H1 (cell line): ENCODE measurements at regions not wholly inside any gene's neighbourhood (a gene's known extent, or its start where the extent isn't known, plus 50 kb on each side); places are given as distances from the start of the nearest gene placed in this dataset.

Experiments
- CTCF ChIA-PET: fragments of 300-600 bp; sonication (Branson Sonifier 250); formaldehyde crosslinking; loops from one replicate; lab custom pipeline; 2021; ENCODE audit not compliant: partially characterized antibody; lab: Charles Lee
- POLR2A ChIA-PET: fragments of 300-600 bp; sonication (Branson Sonifier 250); formaldehyde crosslinking; loops from one replicate; lab custom pipeline; 2021; ENCODE audit warnings: inconsistent platforms; ENCODE audit not compliant: partially characterized antibody; lab: Charles Lee
- DNase-seq, 2 experiments: peaks; one replicate each; pipeline versions ENCODE4 v3.0.0 to v3.0.0-alpha.2; 2010 to 2022; ENCODE audit warnings: low spot score in 2 of 2, low read depth in 1 of 2, mixed read lengths in 1 of 2
- FAIRE-seq: peaks from 2 replicates; lab custom pipeline; 2011; peaks lifted over from hg19 to GRCh38; lab: Jason Lieb, UNC
- H2AFZ ChIP-seq: 2 replicates; pipeline ENCODE4 v1.8.1; 2012; ENCODE audit warnings: low read length, inconsistent platforms
- H2AK5ac ChIP-seq: 2 replicates; pipeline ENCODE4 v1.6.1; 2013; ENCODE audit warnings: low read depth, low read length
- H2BK120ac ChIP-seq: replicated peaks from 2 replicates; pipeline ENCODE3; 2013; ENCODE audit warnings: low read depth, low read length, inconsistent platforms
- H2BK12ac ChIP-seq: 2 replicates; pipeline ENCODE4 v1.6.1; 2013; ENCODE audit warnings: low read depth, low read length
- H2BK15ac ChIP-seq: 2 replicates; pipeline ENCODE4 v1.6.1; 2013; ENCODE audit warnings: low read length
- H2BK20ac ChIP-seq: 2 replicates; pipeline ENCODE4 v1.6.1; 2013; ENCODE audit warnings: low read length
- H2BK5ac ChIP-seq: 2 replicates; pipeline ENCODE4 v1.6.1; 2013; ENCODE audit warnings: low read depth, low read length
- H3K14ac ChIP-seq: 2 replicates; pipeline ENCODE4 v1.6.1; 2013; ENCODE audit warnings: inconsistent platforms; ENCODE audit not compliant: insufficient read length
- H3K18ac ChIP-seq: 2 replicates; pipeline ENCODE4 v1.6.1; 2013; ENCODE audit warnings: low read length; ENCODE audit errors: extremely low read depth
- H3K23ac ChIP-seq: 2 replicates; pipeline ENCODE4 v1.6.1; 2013; ENCODE audit warnings: inconsistent platforms; ENCODE audit not compliant: insufficient read length
- H3K23me2 ChIP-seq: 2 replicates; pipeline ENCODE4 v1.6.1; 2013; ENCODE audit warnings: low read depth, low read length
- H3K27ac ChIP-seq: 2 replicates; pipeline ENCODE4 v1.6.1; 2011; ENCODE audit warnings: low read depth, low read length, inconsistent platforms
- H3K27me3 ChIP-seq, 4 experiments: replicated peaks in 1 of 4; 1 replicate in 1 of 4; 2 replicates in 3 of 4; pipeline versions ENCODE4 v1.6.1 to v1.8.1; 2011 to 2013; ENCODE audit warnings: low read length in 3 of 4, mild to moderate bottlenecking in 3 of 4, inconsistent platforms in 2 of 4, mixed read lengths in 2 of 4, moderate library complexity in 1 of 4; ENCODE audit not compliant: control insufficient read depth in 3 of 4, insufficient read depth in 3 of 4; ENCODE audit errors: extremely low read depth in 1 of 4
- H3K36me3 ChIP-seq, 4 experiments: 2 replicates each; pipeline versions ENCODE4 v1.6.1 to v1.8.1; 2011 to 2013; ENCODE audit warnings: mild to moderate bottlenecking in 4 of 4, low read length in 3 of 4, moderate library complexity in 2 of 4, control low read depth in 1 of 4, inconsistent platforms in 1 of 4; ENCODE audit not compliant: insufficient read depth in 4 of 4, control insufficient read depth in 2 of 4
- H3K4ac ChIP-seq: replicated peaks from 2 replicates; pipeline ENCODE3; 2013; ENCODE audit warnings: low read length, low read depth, mixed read lengths, inconsistent platforms; ENCODE audit not compliant: insufficient read length
- H3K4me1 ChIP-seq, 4 experiments: replicated peaks in 1 of 4; 1 replicate in 1 of 4; 2 replicates in 3 of 4; pipeline versions ENCODE4 v1.6.1 to v1.8.1; 2011 to 2013; ENCODE audit warnings: low read length in 3 of 4, inconsistent platforms in 2 of 4, mixed read lengths in 1 of 4; ENCODE audit not compliant: insufficient read depth in 4 of 4, control insufficient read depth in 3 of 4
- H3K4me2 ChIP-seq, 2 experiments: 2 replicates each; pipeline versions ENCODE4 v1.6.1 to v1.8.1; 2011 to 2013; ENCODE audit warnings: low read depth in 2 of 2, low read length in 2 of 2, control low read depth in 1 of 2, inconsistent platforms in 1 of 2, mild to moderate bottlenecking in 1 of 2; ENCODE audit not compliant: insufficient read depth in 1 of 2
- H3K4me3 ChIP-seq, 4 experiments: fragments of 200-600, 300-600 bp in 1 of 4; sonication (generic), shearing (Covaris generic), sonication (Bioruptor Twin) in 1 of 4; 2 replicates each; pipeline versions ENCODE4 v1.5.1 to v1.8.1; 2011 to 2016; ENCODE audit warnings: low read length in 4 of 4, low read depth in 3 of 4, control low read depth in 2 of 4, inconsistent platforms in 2 of 4, mild to moderate bottlenecking in 2 of 4, mixed read lengths in 1 of 4, moderate library complexity in 1 of 4; ENCODE audit not compliant: insufficient read depth in 2 of 4; ENCODE audit errors: extremely low read depth in 1 of 4
- H3K56ac ChIP-seq: replicated peaks from 2 replicates; pipeline ENCODE3; 2013; ENCODE audit warnings: low read depth, mild to moderate bottlenecking, mixed read lengths, low read length, inconsistent platforms; ENCODE audit not compliant: insufficient read length
- H3K79me1 ChIP-seq: 2 replicates; pipeline ENCODE4 v1.6.1; 2013; ENCODE audit warnings: low read depth, low read length, control low read depth
- H3K79me2 ChIP-seq, 2 experiments: 2 replicates each; pipeline versions ENCODE4 v1.6.1 to v1.8.1; 2012 to 2013; ENCODE audit warnings: low read length in 2 of 2, mild to moderate bottlenecking in 2 of 2, inconsistent platforms in 1 of 2; ENCODE audit not compliant: insufficient read depth in 2 of 2, control insufficient read depth in 1 of 2
- H3K9ac ChIP-seq, 4 experiments: replicated peaks in 1 of 4; 1 replicate in 1 of 4; 2 replicates in 3 of 4; pipeline versions ENCODE4 v1.6.1 to v1.8.1; 2011 to 2013; ENCODE audit warnings: low read depth in 3 of 4, low read length in 3 of 4, control low read depth in 2 of 4, mild to moderate bottlenecking in 2 of 4, moderate library complexity in 2 of 4, inconsistent platforms in 1 of 4; ENCODE audit errors: extremely low read depth in 1 of 4
- H3K9me3 ChIP-seq, 2 experiments: 2 replicates each; pipeline versions ENCODE4 v1.6.1 to v1.8.1; 2012 to 2013; ENCODE audit warnings: mild to moderate bottlenecking in 2 of 2, moderate library complexity in 2 of 2, control low read depth in 1 of 2, inconsistent platforms in 1 of 2, low read depth in 1 of 2, low read length in 1 of 2, mixed read lengths in 1 of 2; ENCODE audit not compliant: insufficient read depth in 2 of 2
- H4K20me1 ChIP-seq, 2 experiments: replicated peaks in 1 of 2; 2 replicates each; pipeline versions ENCODE3 to v1.8.1; 2011 to 2013; ENCODE audit warnings: inconsistent platforms in 2 of 2, low read length in 2 of 2, mild to moderate bottlenecking in 1 of 2; ENCODE audit not compliant: insufficient read depth in 2 of 2, control insufficient read depth in 1 of 2
- H4K5ac ChIP-seq: 2 replicates; pipeline ENCODE4 v1.6.1; 2013; ENCODE audit warnings: low read length, low read depth, mixed read lengths, inconsistent platforms; ENCODE audit not compliant: insufficient read length
- H4K8ac ChIP-seq: 2 replicates; pipeline ENCODE4 v1.8.0; 2013; ENCODE audit warnings: mild to moderate bottlenecking, moderate library complexity, low read length, inconsistent platforms; ENCODE audit not compliant: insufficient read depth; ENCODE audit errors: extremely low read depth
- H4K91ac ChIP-seq: replicated peaks from 2 replicates; pipeline ENCODE3; 2013; ENCODE audit warnings: low read length, mixed read lengths, inconsistent platforms; ENCODE audit not compliant: insufficient read length
- CBX8 ChIP-seq: fragments of 300-800, 300-1000 bp; sonication (generic); IDR thresholded peaks from 2 replicates; pipeline ENCODE4 v1.7.1; 2016; ENCODE audit warnings: low read depth, low read length, borderline replicate concordance
- CHD2 ChIP-seq: IDR thresholded peaks from 2 replicates; pipeline ENCODE4 v1.6.1; 2012; ENCODE audit warnings: low read length, improper control_type of control experiment
- GABPA ChIP-seq: IDR thresholded peaks from 2 replicates; pipeline ENCODE4 v1.6.1; 2011; ENCODE audit warnings: mild to moderate bottlenecking, low read length, moderate library complexity, borderline replicate concordance; ENCODE audit not compliant: insufficient read depth
- GTF2F1 ChIP-seq: IDR thresholded peaks from 2 replicates; pipeline ENCODE4 v1.6.1; 2012; ENCODE audit warnings: low read depth, low read length, improper control_type of control experiment, borderline replicate concordance
- NANOG ChIP-seq: IDR thresholded peaks from 2 replicates; pipeline ENCODE4 v1.6.1; 2011; ENCODE audit warnings: low read length, low read depth, mild to moderate bottlenecking, inconsistent platforms; ENCODE audit not compliant: insufficient read depth, poor library complexity, severe bottlenecking
- NRF1 ChIP-seq: IDR thresholded peaks from 2 replicates; pipeline ENCODE4 v1.6.1; 2011; ENCODE audit warnings: mild to moderate bottlenecking, low read depth, low read length, improper control_type of control experiment
- POU5F1 ChIP-seq: IDR thresholded peaks from 2 replicates; pipeline ENCODE4 v1.6.1; 2011; ENCODE audit warnings: low read depth, mild to moderate bottlenecking, low read length, moderate library complexity
- RAD21 ChIP-seq, 2 experiments: IDR thresholded peaks in 1 of 2; conservative IDR thresholded peaks in 1 of 2; 2 replicates each; pipeline ENCODE4 v1.6.1; 2011; ENCODE audit warnings: low read depth in 2 of 2, low read length in 2 of 2, improper control_type of control experiment in 1 of 2, inconsistent platforms in 1 of 2, mild to moderate bottlenecking in 1 of 2, moderate library complexity in 1 of 2
- SIRT6 ChIP-seq: IDR thresholded peaks from one replicate; pipeline ENCODE4 v1.7.1; 2012; ENCODE audit warnings: low read length, inconsistent platforms
- TF ChIP-seq, protein P1 (sequence below): IDR thresholded peaks from 2 replicates; pipeline ENCODE4 v1.6.1; 2012; ENCODE audit warnings: inconsistent platforms
- TF ChIP-seq, protein P2 (sequence below): IDR thresholded peaks from 2 replicates; pipeline ENCODE4 v1.6.1; 2011; ENCODE audit warnings: low read depth, mild to moderate bottlenecking, low read length; ENCODE audit not compliant: insufficient read depth

GRCh38 chr18:55119016-55119415, 159.8 kb upstream of the CCDC68 start:
- no peaks in the 10 kb centered on the region for H3K79me1 ChIP-seq
- H4K20me1 ChIP-seq: no peaks in the 10 kb centered on the region
- no peak overlapping the region for H3K14ac ChIP-seq
- ChIA-PET CTCF (no interaction called here), POLR2A (no interaction called here)
- H3K9ac ChIP-seq: no peak overlapping the region
- no peaks in the 10 kb centered on the region for H3K36me3 ChIP-seq
- no peaks in the 10 kb centered on the region for H3K27me3 ChIP-seq
- no peak for TF ChIP-seq NANOG
- no peak for TF ChIP-seq POU5F1
- TF ChIP-seq CBX8: no peak
- no peak for TF ChIP-seq RAD21 (IDR thresholded peaks at IDR 0.05 in 1 of 2, conservative IDR thresholded peaks at IDR 0.05 in 1 of 2; ENCODE audit: low read depth in 2 of 2, low read length in 2 of 2)
- no peak for TF ChIP-seq NRF1
- TF ChIP-seq, protein P1, sequence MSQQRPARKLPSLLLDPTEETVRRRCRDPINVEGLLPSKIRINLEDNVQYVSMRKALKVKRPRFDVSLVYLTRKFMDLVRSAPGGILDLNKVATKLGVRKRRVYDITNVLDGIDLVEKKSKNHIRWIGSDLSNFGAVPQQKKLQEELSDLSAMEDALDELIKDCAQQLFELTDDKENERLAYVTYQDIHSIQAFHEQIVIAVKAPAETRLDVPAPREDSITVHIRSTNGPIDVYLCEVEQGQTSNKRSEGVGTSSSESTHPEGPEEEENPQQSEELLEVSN: no peak
- no peak for TF ChIP-seq SIRT6
- TF ChIP-seq, protein P2, sequence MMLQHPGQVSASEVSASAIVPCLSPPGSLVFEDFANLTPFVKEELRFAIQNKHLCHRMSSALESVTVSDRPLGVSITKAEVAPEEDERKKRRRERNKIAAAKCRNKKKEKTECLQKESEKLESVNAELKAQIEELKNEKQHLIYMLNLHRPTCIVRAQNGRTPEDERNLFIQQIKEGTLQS: no peak
- no peak for TF ChIP-seq GTF2F1
- no peak for TF ChIP-seq GABPA
- no peak for TF ChIP-seq CHD2
- no peak overlapping the region for H2BK5ac ChIP-seq
- H3K23ac ChIP-seq: no peak overlapping the region
- H4K5ac ChIP-seq: no peak overlapping the region
- no peak overlapping the region for H2BK15ac ChIP-seq
- H3K9me3 ChIP-seq: no peaks in the 10 kb centered on the region
- FAIRE-seq (no peak), DNase-seq (no peak)
- no peak overlapping the region for H3K27ac ChIP-seq
- no peaks in the 10 kb centered on the region for H3K79me2 ChIP-seq
- no peak overlapping the region for H2AFZ ChIP-seq
- H3K4me1 ChIP-seq: no peaks in the 10 kb centered on the region
- no peak overlapping the region for H3K4me2 ChIP-seq
- H3K4me3 ChIP-seq: no peak overlapping the region
- no peak overlapping the region for H3K18ac ChIP-seq
- no peak overlapping the region for H3K56ac ChIP-seq
- no peak overlapping the region for H4K8ac ChIP-seq
- H4K91ac ChIP-seq: no peak overlapping the region
- H2BK120ac ChIP-seq: no peak overlapping the region
- H3K23me2 ChIP-seq: no peaks in the 10 kb centered on the region
- no peak overlapping the region for H3K4ac ChIP-seq
- no peak overlapping the region for H2BK20ac ChIP-seq
- H2AK5ac ChIP-seq: no peak overlapping the region
- no peak overlapping the region for H2BK12ac ChIP-seq
